ENCODE measurements at regions not wholly inside any gene's neighbourhood (a gene's known extent, or its start where the extent isn't known, plus 50 kb on each side); places are given as distances from the start of the nearest gene placed in this dataset.

GRCh38 chr4:151955721-151956380 lies 195.0 kb upstream of the GATB start:
- peak in 1 of 2 donors; percentile 47 for DNase-seq (ENCODE audit: extremely low spot score in 2 of 2)
- Histone ChIP-seq H3K36me3 (no peaks in the 10 kb centered on the region), H3K27ac (no peak overlapping the region), H3K4me1 (no peaks in the 10 kb centered on the region), H3K27me3 (no peaks in the 10 kb centered on the region), H3K9me3 (no peaks in the 10 kb centered on the region), H3K4me3 (no peak overlapping the region)
- intact Hi-C loops (cut with DNase I), result no loop called here
- TF ChIP-seq CTCF (IDR thresholded peaks at IDR 0.05), result no peak
- TF ChIP-seq POLR2AphosphoS5 (IDR thresholded peaks at IDR 0.05; ENCODE audit: insufficient read depth in 1 of 2, low read depth in 1 of 2), result no peak
- no peak for TF ChIP-seq POLR2A (IDR thresholded peaks at IDR 0.05)

GRCh38 chr4:151953795-151954372 lies 193.1 kb upstream of the GATB start:
- Histone ChIP-seq H3K9me3 (no peaks in the 10 kb centered on the region), H3K4me1 (no peaks in the 10 kb centered on the region), H3K27me3 (no peaks in the 10 kb centered on the region), H3K4me3 (no peak overlapping the region), H3K27ac (no peak overlapping the region), H3K36me3 (no peaks in the 10 kb centered on the region)
- DNase-seq (ENCODE audit: extremely low spot score in 2 of 2), result no peak
- intact Hi-C loops (cut with DNase I), result no loop called here
- TF ChIP-seq CTCF (IDR thresholded peaks at IDR 0.05) (no peak), POLR2AphosphoS5 (IDR thresholded peaks at IDR 0.05; ENCODE audit: insufficient read depth in 1 of 2, low read depth in 1 of 2) (no peak), POLR2A (IDR thresholded peaks at IDR 0.05) (no peak)

- Histone ChIP-seq H3K9me3 (no peaks in the 10 kb centered on the region), H3K4me3 (no peak overlapping the region), H3K27ac (no peak overlapping the region), H3K36me3 (no peaks in the 10 kb centered on the region), H3K4me1 (no peaks in the 10 kb centered on the region), H3K27me3 (no peaks in the 10 kb centered on the region)
- intact Hi-C loops (cut with DNase I), result no loop called here
- TF ChIP-seq POLR2AphosphoS5 (IDR thresholded peaks at IDR 0.05; ENCODE audit: insufficient read depth in 1 of 2, low read depth in 1 of 2) (no peak), POLR2A (IDR thresholded peaks at IDR 0.05) (no peak), CTCF (IDR thresholded peaks at IDR 0.05) (no peak)
- DNase-seq (ENCODE audit: extremely low spot score in 2 of 2), result no peak
Observed at GRCh38 chr4:151953312-151953711, 192.5 kb upstream of the GATB start.

GRCh38 chr4:151952711-151953254 lies 192.0 kb upstream of the GATB start:
- H3K27ac ChIP-seq, result no peak overlapping the region
- no peak for DNase-seq (ENCODE audit: extremely low spot score in 2 of 2)
- intact Hi-C loops (cut with DNase I), result no loop called here
- H3K9me3 ChIP-seq, result no peaks in the 10 kb centered on the region
- no peak overlapping the region for H3K4me3 ChIP-seq
- TF ChIP-seq POLR2A (IDR thresholded peaks at IDR 0.05) (no peak), CTCF (IDR thresholded peaks at IDR 0.05) (no peak), POLR2AphosphoS5 (IDR thresholded peaks at IDR 0.05; ENCODE audit: insufficient read depth in 1 of 2, low read depth in 1 of 2) (no peak)
- H3K4me1 ChIP-seq, result no peaks in the 10 kb centered on the region
- no peaks in the 10 kb centered on the region for H3K27me3 ChIP-seq
- H3K36me3 ChIP-seq, result no peaks in the 10 kb centered on the region

- Histone ChIP-seq H3K4me1 (no peaks in the 10 kb centered on the region), H3K27me3 (no peaks in the 10 kb centered on the region), H3K9me3 (peaks cover 4% of the 10 kb centered on the region), H3K27ac (no peak overlapping the region), H3K36me3 (no peaks in the 10 kb centered on the region), H3K4me3 (no peak overlapping the region)
- intact Hi-C loops (cut with DNase I), result no loop called here
- DNase-seq (ENCODE audit: extremely low spot score in 2 of 2), result no peak
- no peak for TF ChIP-seq CTCF (IDR thresholded peaks at IDR 0.05)
- no peak for TF ChIP-seq POLR2AphosphoS5 (IDR thresholded peaks at IDR 0.05; ENCODE audit: insufficient read depth in 1 of 2, low read depth in 1 of 2)
- TF ChIP-seq POLR2A (IDR thresholded peaks at IDR 0.05), result no peak
Observed at GRCh38 chr4:151952137-151952536, 191.3 kb upstream of the GATB start.

All from vagina (tissue), 2 donors.